GM19240 (cell line): ENCODE measurements at regions not wholly inside any gene's neighbourhood (a gene's known extent, or its start where the extent isn't known, plus 50 kb on each side); places are given as distances from the start of the nearest gene placed in this dataset.

Experiments
- DNase-seq: peaks from one replicate; pipeline ENCODE4 v3.0.0; 2011; ENCODE audit warnings: low spot score; ENCODE audit not compliant: insufficient read length

- no peak for DNase-seq
These were observed 142.9 kb upstream of the WNT4 start for GRCh38 chr1:22285549-22286396.

DNA sequence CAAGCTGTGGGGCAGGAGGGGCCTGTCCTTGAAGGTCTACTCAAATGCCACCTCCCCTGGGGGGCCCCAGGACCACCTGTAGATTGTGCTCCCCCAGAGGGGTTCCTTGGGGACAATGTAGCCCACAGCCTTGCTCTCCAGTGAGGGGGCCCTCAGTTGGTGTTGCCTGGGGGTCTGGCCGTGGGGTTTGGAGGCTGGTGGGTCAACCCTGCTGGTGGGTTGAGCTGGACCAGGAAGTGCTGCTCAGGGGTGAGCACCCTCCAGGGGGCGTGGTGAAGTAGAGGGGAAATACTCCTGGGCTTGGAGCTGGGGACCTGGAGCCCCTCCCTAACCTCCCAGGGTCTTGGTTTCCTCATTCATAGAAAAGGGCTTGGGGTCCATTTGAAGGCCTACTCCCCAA is 143.6 kb upstream of the WNT4 start:
- no peak for DNase-seq

DNA sequence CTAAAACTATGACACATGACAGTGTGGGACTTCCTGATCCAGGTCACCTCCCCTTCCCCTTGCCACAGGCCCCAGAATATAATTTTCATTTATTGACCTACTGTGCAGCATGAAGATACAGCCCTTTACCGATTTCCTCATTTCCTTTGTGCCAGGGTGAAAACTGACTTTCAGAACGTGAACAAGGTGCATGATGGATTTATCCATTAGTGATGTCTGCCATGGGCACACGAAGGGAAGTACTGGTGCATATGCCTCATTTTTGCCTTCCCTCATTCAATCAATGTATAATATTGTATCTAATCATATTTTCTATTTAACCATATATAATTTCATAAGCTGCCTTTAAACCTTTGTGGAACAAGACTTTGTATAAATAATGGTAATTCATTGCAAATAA is 144.4 kb upstream of the WNT4 start:
- DNase-seq = no peak

- no peak for DNase-seq
These were observed 145.1 kb upstream of the WNT4 start for GRCh38 chr1:22287946-22288520.

- DNase-seq = no peak
These were observed 145.8 kb upstream of the WNT4 start for GRCh38 chr1:22288593-22289241.

DNA sequence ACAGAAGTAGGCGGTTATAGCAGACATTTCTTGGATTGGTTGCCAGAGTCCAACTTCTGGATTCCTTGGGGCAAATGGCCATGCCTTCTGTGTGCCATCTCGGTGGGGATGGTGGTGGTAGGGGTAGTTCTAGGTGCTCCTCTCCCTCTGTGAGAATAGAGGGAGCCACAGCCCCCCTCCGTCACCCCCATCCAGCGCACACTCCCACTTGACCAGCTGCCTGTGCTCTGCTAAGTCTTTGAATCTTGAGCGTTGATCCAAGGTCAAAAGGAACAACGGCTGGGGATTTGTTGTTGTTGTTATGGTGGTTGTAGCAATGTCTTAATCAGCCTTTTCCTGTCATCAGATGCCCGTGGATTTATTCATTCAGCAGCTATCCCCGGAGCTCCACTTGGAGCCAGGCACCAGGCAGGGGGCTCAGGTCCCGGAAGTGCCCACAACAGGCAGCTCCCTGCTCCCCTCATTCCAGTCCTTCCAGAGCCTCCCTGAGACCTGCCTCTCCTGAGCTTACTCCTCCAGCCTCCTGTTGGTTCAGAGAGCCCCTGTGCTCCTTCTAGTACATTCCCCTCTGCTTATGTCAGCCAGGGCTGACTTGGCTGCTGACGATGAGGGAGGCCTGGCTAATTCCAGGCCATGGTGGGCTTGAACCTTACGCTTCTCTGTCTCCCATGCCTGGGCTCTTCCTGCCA is 146.6 kb upstream of the WNT4 start:
- DNase-seq = no peak

DNA sequence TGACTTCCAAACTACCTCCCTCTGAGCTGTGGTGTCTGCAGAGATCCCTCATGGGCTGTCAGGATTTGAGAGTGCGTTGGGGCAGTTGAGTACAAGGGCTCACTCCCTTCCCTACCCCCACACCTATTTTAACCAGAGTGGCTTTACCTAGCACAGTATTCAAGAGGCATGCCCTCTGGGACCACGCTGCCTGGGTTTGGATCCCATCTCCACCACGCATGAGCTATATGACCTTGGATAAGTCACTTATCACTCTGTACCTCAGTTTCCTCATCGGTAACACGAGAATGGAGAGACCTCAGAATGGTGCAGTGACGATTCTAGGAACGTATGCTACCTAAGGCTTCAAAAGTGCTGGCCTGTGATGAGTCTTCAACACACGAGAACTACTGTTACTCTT is 147.3 kb upstream of the WNT4 start:
- no peak for DNase-seq

- no peak for DNase-seq
These were observed 147.7 kb upstream of the WNT4 start for GRCh38 chr1:22290611-22291010.

DNA sequence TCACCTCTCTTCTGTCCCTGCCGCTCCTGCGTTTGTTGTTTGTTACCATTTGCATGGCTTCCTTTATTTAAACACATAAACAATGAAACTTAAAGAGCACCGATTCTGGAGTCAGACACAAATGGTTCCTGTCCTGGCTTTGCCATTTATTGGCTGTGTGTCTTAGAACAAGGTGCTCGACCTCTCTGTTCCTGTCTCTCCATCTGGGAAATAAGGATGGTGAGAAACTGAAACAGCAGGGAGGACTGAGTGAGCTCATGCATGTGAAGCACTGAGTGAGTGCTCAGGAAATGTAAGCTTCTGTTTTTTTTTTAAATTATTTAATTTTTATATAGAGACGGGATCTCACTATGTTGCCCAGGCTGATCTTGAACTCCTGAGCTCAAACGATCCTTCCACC is 148.2 kb upstream of the WNT4 start:
- no peak for DNase-seq

DNA sequence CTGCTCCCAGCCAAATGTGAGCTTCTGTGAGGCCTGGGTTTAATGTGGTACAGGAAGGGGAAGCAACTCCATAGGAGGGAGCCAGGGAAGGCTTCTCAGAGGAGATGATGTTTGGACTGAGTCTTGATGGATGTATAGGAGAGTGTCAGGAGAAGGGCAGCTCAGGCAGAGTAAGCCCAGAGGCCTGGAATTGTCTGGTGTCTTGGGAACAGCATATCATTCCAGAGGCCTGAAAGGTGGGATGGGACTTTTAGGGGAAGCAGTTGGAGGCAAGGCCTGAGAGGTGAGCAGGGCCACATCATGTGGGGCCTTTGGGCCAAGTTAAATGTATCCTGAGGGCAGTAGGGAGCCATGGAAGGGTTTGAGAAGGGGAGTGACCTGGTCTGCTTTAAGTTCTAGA is 148.6 kb upstream of the WNT4 start:
- no peak for DNase-seq

DNA sequence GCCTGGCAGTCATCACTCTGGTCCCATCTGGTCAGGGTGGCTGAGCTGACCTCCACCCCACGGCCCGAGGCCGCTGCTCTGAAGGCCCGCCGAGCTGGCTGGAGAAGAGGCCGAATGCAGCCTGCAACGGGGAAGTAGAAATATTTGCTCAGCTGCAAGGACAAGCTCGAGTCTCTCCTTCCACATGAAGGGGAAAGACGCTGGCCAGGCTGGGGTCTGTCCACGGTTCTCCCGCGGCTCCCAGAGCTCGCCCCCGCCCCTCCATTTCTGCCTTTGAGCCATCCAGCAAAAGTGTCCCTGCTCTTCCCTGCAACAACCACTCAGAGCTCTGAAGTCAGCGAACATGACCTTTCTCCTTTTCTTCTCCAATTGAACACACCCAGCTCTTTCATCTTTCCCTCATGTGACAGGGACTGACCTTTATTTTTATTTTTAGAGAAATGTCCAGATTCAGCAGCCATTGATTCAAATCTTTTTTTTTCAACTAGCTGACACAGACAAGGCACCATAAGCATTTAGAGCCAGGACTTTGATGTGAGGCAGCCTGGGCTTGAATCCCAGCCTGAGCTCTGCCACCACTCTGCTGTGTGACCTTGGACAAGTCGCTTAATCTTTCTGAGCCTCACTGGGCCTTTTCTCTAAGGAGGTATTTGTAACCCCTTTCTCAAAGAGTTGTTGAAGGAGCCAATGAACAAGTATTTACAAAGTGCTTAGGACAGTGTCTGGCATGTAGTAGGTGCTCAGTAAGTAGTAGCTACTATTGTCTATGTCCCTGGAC is 149.3 kb upstream of the WNT4 start:
- no peak for DNase-seq

DNA sequence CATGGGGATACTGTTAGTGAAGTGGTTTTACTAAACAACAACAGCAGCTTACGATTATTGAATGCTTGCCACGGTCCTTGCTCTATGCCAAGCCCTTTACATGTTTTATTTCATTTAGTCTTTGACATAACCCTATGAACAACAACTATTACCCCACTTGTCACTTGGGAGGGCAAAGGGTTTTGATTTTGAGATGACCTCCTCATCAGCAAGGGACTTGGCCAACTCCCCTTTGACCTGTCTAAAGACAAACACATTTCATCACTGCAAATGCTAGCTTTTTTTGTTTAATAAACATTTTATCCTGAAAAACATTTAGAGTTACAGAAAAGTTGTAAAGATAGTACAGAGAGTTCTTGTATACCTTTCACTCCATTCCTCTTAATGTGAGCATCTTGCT is 152.5 kb upstream of the WNT4 start:
- no peak for DNase-seq

GRCh38 chr1:22295856-22296255 is 153.0 kb upstream of the WNT4 start:
- DNase-seq = no peak

DNA sequence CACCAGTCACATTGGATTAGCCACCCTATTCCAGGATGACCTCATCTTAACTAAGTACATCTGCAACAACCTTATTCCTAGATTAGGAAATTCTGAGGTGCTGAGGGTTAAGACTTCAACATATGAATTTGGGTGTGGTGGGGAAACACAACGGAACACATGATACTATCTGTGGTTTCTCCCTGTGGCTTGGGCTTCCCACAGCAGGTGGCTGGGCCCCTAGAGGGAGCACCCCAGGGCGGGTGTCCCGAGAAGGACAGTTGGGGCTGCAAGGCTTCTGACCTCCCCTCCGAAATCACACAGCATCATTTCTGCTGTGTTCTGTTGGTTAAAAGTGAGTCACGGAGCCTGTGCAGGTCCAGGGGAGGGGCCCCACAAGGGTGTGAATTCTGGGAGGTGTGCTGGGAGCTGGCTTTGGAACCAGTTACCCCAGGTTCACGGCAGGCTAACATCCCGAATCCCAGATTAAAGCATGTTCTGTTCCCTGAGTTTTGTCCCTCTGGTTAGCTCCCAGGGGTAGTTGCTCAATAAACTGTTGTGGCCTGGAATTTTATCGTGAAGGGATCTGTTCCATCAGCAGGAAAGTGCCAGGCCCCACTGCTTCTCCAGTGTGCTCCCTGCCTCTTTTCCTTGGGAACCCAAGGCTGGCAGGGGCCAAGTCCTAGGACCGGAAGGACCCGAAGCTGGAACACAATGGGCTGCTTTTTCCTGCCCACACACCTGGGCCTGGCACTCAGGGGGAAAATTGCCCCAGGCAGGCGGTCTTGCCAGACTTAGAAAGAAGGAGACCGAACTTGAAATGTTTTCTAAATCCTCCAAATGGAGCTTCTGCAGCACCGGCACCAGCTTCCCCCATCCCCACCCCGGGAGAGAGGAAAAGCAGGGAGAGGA is 154.0 kb upstream of the WNT4 start:
- no peak for DNase-seq

DNA sequence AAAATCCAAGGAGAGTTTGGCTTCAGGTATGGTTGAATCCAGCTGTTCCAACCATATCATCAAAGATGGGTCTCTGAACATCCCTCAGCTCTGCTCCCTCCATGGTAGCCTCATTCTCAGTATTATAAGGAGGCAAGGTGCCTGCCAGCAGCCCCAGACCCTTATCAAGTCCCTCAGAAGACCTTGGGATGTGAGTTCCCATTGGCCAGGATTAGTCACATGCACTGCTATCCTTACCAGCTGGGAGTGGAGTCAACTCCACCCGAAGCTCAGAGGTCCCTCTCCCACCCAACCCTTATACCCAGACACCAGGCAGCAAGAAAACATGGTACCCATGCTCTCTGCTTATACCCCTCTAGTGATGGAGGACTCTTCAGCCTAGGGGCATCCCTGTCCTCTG is 153.7 kb upstream of the ZBTB40 start:
- DNase-seq = no peak

DNA sequence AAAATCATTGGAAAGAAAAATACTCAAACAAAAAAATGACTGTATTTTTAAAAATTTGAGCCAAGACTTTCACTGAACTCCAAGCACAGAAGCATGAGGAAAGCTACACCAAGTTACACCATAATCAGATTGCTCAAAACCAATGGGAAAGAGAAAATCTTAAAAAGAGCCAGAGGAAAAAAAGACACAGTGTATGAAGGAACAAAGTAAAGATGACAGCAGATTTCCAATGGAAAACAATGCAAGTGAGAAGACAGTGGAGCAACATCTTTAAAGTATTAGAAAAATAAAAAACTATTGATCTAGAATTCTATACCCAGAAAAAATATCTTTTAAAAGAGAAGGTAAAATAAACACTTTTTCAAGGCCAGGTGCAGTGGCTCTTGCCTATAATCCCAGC is 147.8 kb upstream of the ZBTB40 start:
- no peak for DNase-seq

GRCh38 chr1:22309572-22309971 is 142.1 kb upstream of the ZBTB40 start:
- no peak for DNase-seq

GRCh38 chr1:22311461-22311860 is 140.2 kb upstream of the ZBTB40 start:
- DNase-seq = no peak

DNA sequence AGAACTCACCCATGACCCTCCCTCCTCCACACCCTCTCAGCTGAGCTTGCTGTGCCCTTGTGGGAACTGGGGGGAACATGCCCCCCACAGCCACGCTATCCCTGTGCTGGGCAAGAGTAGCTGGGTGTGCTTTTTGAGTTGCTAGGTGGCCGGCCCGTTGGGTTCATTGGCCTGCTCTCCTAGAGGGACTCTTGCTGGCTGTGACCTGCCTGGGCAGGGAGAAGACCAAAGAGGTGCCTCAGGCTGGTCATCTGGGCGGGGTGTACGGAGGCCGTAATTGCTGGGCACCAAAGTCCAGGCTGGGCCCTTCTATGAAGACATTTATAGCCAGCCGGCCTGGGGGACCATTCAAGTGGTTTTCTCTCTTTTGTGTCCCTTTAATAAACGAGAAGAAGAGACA is 138.3 kb upstream of the ZBTB40 start:
- no peak for DNase-seq

DNA sequence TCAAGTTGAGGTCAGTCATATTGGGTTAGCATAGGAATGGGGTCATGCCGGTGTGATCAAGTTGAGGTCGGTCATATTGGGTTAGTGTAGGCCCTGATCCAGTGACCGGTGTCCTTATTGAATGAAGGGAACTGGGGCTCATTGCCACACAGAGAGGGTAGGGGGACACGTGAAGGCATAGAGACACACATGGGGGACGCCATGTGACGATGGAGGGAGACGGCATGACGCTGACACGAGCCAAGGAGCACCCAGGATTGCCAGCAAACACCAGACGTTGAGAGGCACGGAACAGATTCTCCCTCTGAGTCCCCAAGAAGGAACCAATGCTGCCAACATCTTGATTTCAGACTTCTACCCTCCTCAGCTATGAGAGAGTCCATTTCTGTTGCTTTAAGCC is 136.9 kb upstream of the ZBTB40 start:
- DNase-seq = no peak
